A673 (cell line): ENCODE measurements at regions not wholly inside any gene's neighbourhood (a gene's known extent, or its start where the extent isn't known, plus 50 kb on each side); places are given as distances from the start of the nearest gene placed in this dataset.

ENCODE experiments used
- BruUV-seq: library from RNA; stranded (reverse); fragments of 400-500 nt; replicated peaks from 2 replicates; lab custom pipeline; 2021; lab: Mats Ljungman, UMichigan
- CTCF ChIA-PET: fragments of 300-600 bp; sonication (Branson Sonifier 250); formaldehyde crosslinking; loops from one replicate; lab custom pipeline; 2022; ENCODE audit warnings: antibody characterized with exemption; lab: Charles Lee
- POLR2A ChIA-PET: fragments of 300-600 bp; sonication (Branson Sonifier 250); formaldehyde crosslinking; loops from one replicate; lab custom pipeline; 2022; ENCODE audit warnings: antibody characterized with exemption; ENCODE audit not compliant: low non-redundant PET; lab: Charles Lee
- DNase-seq: peaks from one replicate; pipeline ENCODE4 v3.0.0-alpha.2; 2015; ENCODE audit warnings: low spot score
- H3K27ac ChIP-seq: fragments of 200-600 bp; sonication (generic); 2 replicates; pipeline ENCODE4 v1.5.1; 2016; ENCODE audit warnings: mixed run types, low read depth, mild to moderate bottlenecking, mixed read lengths, antibody characterized with exemption, low read length; ENCODE audit not compliant: poor library complexity, severe bottlenecking
- H3K27me3 ChIP-seq: fragments of 200-600 bp; sonication (generic); replicated peaks from 2 replicates; pipeline ENCODE4 v1.6.1; 2017; ENCODE audit warnings: mixed run types, low read depth, mild to moderate bottlenecking, mixed read lengths, antibody characterized with exemption, low read length; ENCODE audit not compliant: insufficient read depth, poor library complexity
- H3K36me3 ChIP-seq: fragments of 200-600 bp; sonication (generic); 2 replicates; pipeline ENCODE4 v1.6.1; 2016; ENCODE audit warnings: mixed run types, mild to moderate bottlenecking, mixed read lengths, antibody characterized with exemption, low read length; ENCODE audit not compliant: insufficient read depth, poor library complexity, severe bottlenecking
- H3K4me1 ChIP-seq: fragments of 200-600 bp; sonication (generic); 2 replicates; pipeline ENCODE4 v1.6.1; 2017; ENCODE audit warnings: mixed run types, mild to moderate bottlenecking, mixed read lengths, antibody characterized with exemption, low read length; ENCODE audit not compliant: insufficient read depth, poor library complexity, severe bottlenecking
- H3K4me3 ChIP-seq: fragments of 200-600 bp; sonication (generic); 2 replicates; pipeline ENCODE4 v1.5.1; 2016; ENCODE audit warnings: low read depth, mixed run types, mild to moderate bottlenecking, mixed read lengths, low read length; ENCODE audit not compliant: poor library complexity, severe bottlenecking
- H3K9me3 ChIP-seq: fragments of 200-600 bp; sonication (generic); 2 replicates; pipeline ENCODE4 v1.6.1; 2016; ENCODE audit warnings: mixed run types, low read depth, mild to moderate bottlenecking, mixed read lengths, antibody characterized with exemption, low read length; ENCODE audit not compliant: poor library complexity, severe bottlenecking
- CTCF ChIP-seq: fragments of 300-800, 200-600 bp; sonication (generic); conservative IDR thresholded peaks from 2 replicates; pipeline ENCODE4 v1.5.1; 2017; ENCODE audit warnings: low read depth, mild to moderate bottlenecking, antibody characterized with exemption, low read length, moderate library complexity, mixed read lengths
- EZH2 ChIP-seq: fragments of 200-600 bp; sonication (generic); IDR thresholded peaks from 2 replicates; pipeline ENCODE4 v1.6.1; 2017; ENCODE audit warnings: borderline replicate concordance, low read depth, mild to moderate bottlenecking, mixed read lengths, antibody characterized with exemption, low read length; ENCODE audit not compliant: poor library complexity, severe bottlenecking
- intact Hi-C: fragments of 100-400 bp; cut with micrococcal nuclease; formaldehyde crosslinking; loops from one replicate; pipeline ENCODE4 v1.10.0; 2022; ENCODE audit not compliant: unreplicated experiment

DNA sequence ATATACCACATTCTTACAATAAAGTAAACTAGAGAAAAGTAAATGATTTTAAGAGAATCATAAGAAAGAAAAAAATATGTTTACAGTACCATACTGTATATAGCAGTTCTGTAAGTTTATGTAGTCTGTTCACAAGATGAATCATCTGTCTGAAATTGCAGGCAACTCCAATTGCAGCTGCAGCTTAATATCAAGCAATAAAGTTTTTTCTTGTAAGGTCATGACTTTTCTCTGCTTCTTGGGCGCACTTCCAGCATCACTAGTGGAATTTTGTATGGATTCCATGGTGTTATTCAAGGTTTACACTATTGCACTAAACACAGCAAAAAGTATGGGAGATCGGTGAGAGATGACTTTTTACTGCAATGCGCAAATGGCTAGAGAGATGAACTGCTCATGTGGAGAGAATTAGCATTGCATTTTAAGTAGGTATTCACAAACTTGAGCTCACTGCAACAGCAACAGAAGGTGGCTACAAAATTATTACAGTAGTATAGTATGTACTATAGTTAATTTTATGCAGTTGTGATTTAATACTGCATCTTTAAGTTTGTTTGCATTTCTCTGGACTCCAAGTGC lies 445.4 kb upstream of the OR4E1 start:
- BruUV-seq: no TSS peak
- no peak overlapping the region for H3K4me3 ChIP-seq
- no peaks in the 10 kb centered on the region for H3K9me3 ChIP-seq
- no peak overlapping the region for H3K27ac ChIP-seq
- TF ChIP-seq EZH2: no peak
- TF ChIP-seq CTCF: no peak
- H3K36me3 ChIP-seq: no peaks in the 10 kb centered on the region
- H3K4me1 ChIP-seq: peaks cover 3% of the 10 kb centered on the region
- intact Hi-C loops: no loop called here
- CTCF ChIA-PET: interaction anchor here (0.6 kb wide), 1 partner anchor 664 kb away, joined by 4 read pairs; no protein-coding TSS in a partner anchor
- DNase-seq: no peak
- POLR2A ChIA-PET: no interaction called here
- peaks cover 3% of the 10 kb centered on the region for H3K27me3 ChIP-seq

DNA sequence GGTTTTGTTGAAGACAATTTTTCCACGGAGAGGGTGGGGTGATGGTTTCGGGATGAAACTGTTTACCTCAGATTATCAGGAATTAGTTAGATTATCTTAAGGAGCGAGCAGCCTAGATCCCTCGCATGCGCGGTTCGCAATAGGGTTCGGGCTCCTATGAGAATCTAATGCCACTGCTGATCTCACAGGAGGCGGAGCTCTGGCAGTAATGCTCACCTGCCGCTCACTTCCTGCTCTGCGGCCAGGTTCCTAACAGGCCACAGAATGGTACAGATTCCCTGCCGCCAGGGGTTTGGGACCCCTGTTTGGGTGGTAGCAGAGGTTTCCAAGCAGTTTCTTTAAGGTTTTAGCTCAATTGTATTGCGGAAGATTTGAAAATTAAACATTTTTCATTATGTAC lies 439.8 kb upstream of the OR4E1 start:
- Histone ChIP-seq H3K36me3 (no peaks in the 10 kb centered on the region), H3K4me1 (no peaks in the 10 kb centered on the region), H3K27me3 (no peaks in the 10 kb centered on the region), H3K27ac (no peak overlapping the region), H3K9me3 (no peaks in the 10 kb centered on the region), H3K4me3 (no peak overlapping the region)
- CTCF ChIA-PET: no interaction called here
- no peak for DNase-seq
- POLR2A ChIA-PET: no interaction called here
- BruUV-seq: no TSS peak
- intact Hi-C loops: no loop called here
- TF ChIP-seq EZH2 (no peak), CTCF (no peak)

GRCh38 chr14:22112004-22112403 lies 438.4 kb upstream of the OR4E1 start:
- Histone ChIP-seq H3K36me3 (no peaks in the 10 kb centered on the region), H3K9me3 (no peaks in the 10 kb centered on the region), H3K4me1 (no peaks in the 10 kb centered on the region), H3K27ac (no peak overlapping the region), H3K27me3 (no peaks in the 10 kb centered on the region), H3K4me3 (no peak overlapping the region)
- peak; percentile 64 for DNase-seq
- POLR2A ChIA-PET: no interaction called here
- no TSS peak for BruUV-seq
- CTCF ChIA-PET: interaction anchor here (0.6 to 1.5 kb wide), 4 partner anchors 10 to 89 kb away, joined by 4 to 12 read pairs (median 4); no protein-coding TSS in a partner anchor
- TF ChIP-seq CTCF (peak; percentile 89), EZH2 (no peak)
- intact Hi-C loops: no loop called here
